ENCODE measurements at regions not wholly inside any gene's neighbourhood (a gene's known extent, or its start where the extent isn't known, plus 50 kb on each side); places are given as distances from the start of the nearest gene placed in this dataset.

DNA sequence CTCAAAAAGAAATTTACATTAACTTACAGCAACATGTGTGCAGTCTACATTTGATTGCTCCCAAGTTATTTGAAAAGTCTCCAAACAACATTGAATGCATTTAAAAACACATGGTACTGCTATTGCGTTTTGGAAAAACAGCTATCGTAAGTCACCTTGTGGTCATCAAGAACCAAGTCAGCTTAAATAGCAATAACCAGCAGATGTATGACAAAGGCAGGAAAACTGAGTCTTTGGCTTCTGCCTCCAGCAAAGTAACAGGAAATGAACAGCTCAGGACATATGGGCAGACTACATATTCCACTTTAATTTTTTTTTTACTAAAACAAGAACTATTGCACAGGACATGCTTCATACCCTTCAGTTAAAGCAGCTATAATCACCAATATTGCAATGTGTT, 580.6 kb upstream of the SPRY2 start:
- TF ChIP-seq, protein P1, sequence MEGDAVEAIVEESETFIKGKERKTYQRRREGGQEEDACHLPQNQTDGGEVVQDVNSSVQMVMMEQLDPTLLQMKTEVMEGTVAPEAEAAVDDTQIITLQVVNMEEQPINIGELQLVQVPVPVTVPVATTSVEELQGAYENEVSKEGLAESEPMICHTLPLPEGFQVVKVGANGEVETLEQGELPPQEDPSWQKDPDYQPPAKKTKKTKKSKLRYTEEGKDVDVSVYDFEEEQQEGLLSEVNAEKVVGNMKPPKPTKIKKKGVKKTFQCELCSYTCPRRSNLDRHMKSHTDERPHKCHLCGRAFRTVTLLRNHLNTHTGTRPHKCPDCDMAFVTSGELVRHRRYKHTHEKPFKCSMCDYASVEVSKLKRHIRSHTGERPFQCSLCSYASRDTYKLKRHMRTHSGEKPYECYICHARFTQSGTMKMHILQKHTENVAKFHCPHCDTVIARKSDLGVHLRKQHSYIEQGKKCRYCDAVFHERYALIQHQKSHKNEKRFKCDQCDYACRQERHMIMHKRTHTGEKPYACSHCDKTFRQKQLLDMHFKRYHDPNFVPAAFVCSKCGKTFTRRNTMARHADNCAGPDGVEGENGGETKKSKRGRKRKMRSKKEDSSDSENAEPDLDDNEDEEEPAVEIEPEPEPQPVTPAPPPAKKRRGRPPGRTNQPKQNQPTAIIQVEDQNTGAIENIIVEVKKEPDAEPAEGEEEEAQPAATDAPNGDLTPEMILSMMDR (IDR thresholded peaks at IDR 0.05): no peak
- TF ChIP-seq EZH2 (IDR thresholded peaks at IDR 0.05; ENCODE audit: borderline replicate concordance, insufficient read depth, low read depth, low read length, poor library complexity, severe bottlenecking): no peak
